Keratinocyte (primary cell): ENCODE measurements at regions not wholly inside any gene's neighbourhood (a gene's known extent, or its start where the extent isn't known, plus 50 kb on each side); places are given as distances from the start of the nearest gene placed in this dataset.

ENCODE experiments used
- DNase-seq: peaks from one replicate; pipeline ENCODE4 v3.0.0-alpha.2; 2011; ENCODE audit warnings: low read depth, missing footprints, low spot score
- FAIRE-seq: peaks from 2 replicates; lab custom pipeline; 2011; peaks lifted over from hg19 to GRCh38; lab: Jason Lieb, UNC
- H2AFZ ChIP-seq: 2 replicates; pipeline ENCODE4 v1.6.0; 2012; ENCODE audit warnings: low read length, control low read depth, inconsistent platforms; ENCODE audit not compliant: control insufficient read depth
- H3K27ac ChIP-seq: 2 replicates; pipeline ENCODE4 v1.5.1; 2011; ENCODE audit warnings: low read length; ENCODE audit not compliant: control insufficient read depth, insufficient read depth
- H3K27me3 ChIP-seq: 3 replicates; pipeline ENCODE4 v1.6.0; 2011; ENCODE audit warnings: low read length; ENCODE audit not compliant: control insufficient read depth, insufficient read depth; ENCODE audit errors: extremely low read depth
- H3K36me3 ChIP-seq, 2 experiments: 2 replicates in 1 of 2; 3 replicates in 1 of 2; pipeline ENCODE4 v1.5.1; 2011; ENCODE audit warnings: low read length in 2 of 2, mild to moderate bottlenecking in 1 of 2; ENCODE audit not compliant: control insufficient read depth in 2 of 2, insufficient read depth in 2 of 2; ENCODE audit errors: extremely low read depth in 1 of 2
- H3K4me1 ChIP-seq: 3 replicates; pipeline ENCODE4 v1.5.1; 2011; ENCODE audit warnings: low read length; ENCODE audit not compliant: control insufficient read depth, insufficient read depth; ENCODE audit errors: extremely low read depth
- H3K4me2 ChIP-seq: 3 replicates; pipeline ENCODE4 v1.6.0; 2011; ENCODE audit warnings: low read depth, low read length; ENCODE audit not compliant: control insufficient read depth, insufficient read depth; ENCODE audit errors: extremely low read depth
- H3K4me3 ChIP-seq, 3 experiments: fragments of 200-600 bp in 1 of 3; sonication (generic) in 1 of 3; 2 replicates in 2 of 3; 3 replicates in 1 of 3; pipeline ENCODE4 v1.5.1; 2011 to 2016; ENCODE audit warnings: low read length in 3 of 3, mild to moderate bottlenecking in 3 of 3, control low read depth in 2 of 3, inconsistent platforms in 1 of 3, low read depth in 1 of 3, mixed read lengths in 1 of 3, mixed run types in 1 of 3, moderate library complexity in 1 of 3; ENCODE audit not compliant: control insufficient read depth in 2 of 3, insufficient read depth in 2 of 3; ENCODE audit errors: extremely low read depth in 1 of 3
- H3K79me2 ChIP-seq: 2 replicates; pipeline ENCODE4 v1.6.0; 2012; ENCODE audit warnings: low read length; ENCODE audit not compliant: control insufficient read depth, insufficient read depth
- H3K9ac ChIP-seq: 3 replicates; pipeline ENCODE4 v1.6.0; 2011; ENCODE audit warnings: low read length; ENCODE audit not compliant: control insufficient read depth, insufficient read depth; ENCODE audit errors: extremely low read depth
- H3K9me1 ChIP-seq: 3 replicates; pipeline ENCODE4 v1.6.0; 2011; ENCODE audit warnings: low read length; ENCODE audit not compliant: control insufficient read depth, insufficient read depth; ENCODE audit errors: extremely low read depth
- H3K9me3 ChIP-seq: 2 replicates; pipeline ENCODE4 v1.5.1; 2012; ENCODE audit warnings: low read depth, low read length; ENCODE audit not compliant: control insufficient read depth
- H4K20me1 ChIP-seq: 3 replicates; pipeline ENCODE4 v1.6.0; 2011; ENCODE audit warnings: low read length; ENCODE audit not compliant: control insufficient read depth, insufficient read depth; ENCODE audit errors: extremely low read depth
- EZH2 ChIP-seq: IDR thresholded peaks from one replicate; pipeline ENCODE4 v1.6.1; 2012; ENCODE audit warnings: inconsistent platforms, mild to moderate bottlenecking, low read length, moderate library complexity
- dilution Hi-C: fragments of 300-500 bp; cut with MboI; formaldehyde crosslinking; loops from one replicate; pipeline ENCODE4 v1.7.0; 2020; ENCODE audit warnings: low sequenced_read_pairs; ENCODE audit not compliant: extremely low pct_ligation_motif_present
- TF ChIP-seq, protein P1 (sequence below), 3 experiments: IDR thresholded peaks in 1 of 3; conservative IDR thresholded peaks in 1 of 3; optimal IDR thresholded peaks in 1 of 3; 2 replicates in 2 of 3; 3 replicates in 1 of 3; pipeline versions ENCODE3 to v1.5.1; 2011; ENCODE audit warnings: low read length in 3 of 3, mild to moderate bottlenecking in 3 of 3, moderate library complexity in 2 of 3, control low read depth in 1 of 3, inconsistent platforms in 1 of 3; ENCODE audit not compliant: insufficient read depth in 2 of 3; ENCODE audit errors: extremely low read depth in 1 of 3

- Histone ChIP-seq H3K79me2 (no peaks in the 10 kb centered on the region), H4K20me1 (no peaks in the 10 kb centered on the region), H3K4me2 (no peak overlapping the region), H3K4me1 (no peaks in the 10 kb centered on the region), H2AFZ (no peak overlapping the region), H3K36me3 (no peaks in the 10 kb centered on the region), H3K9ac (no peak overlapping the region), H3K9me3 (no peaks in the 10 kb centered on the region), H3K9me1 (no peaks in the 10 kb centered on the region), H3K27ac (no peak overlapping the region), H3K27me3 (no peaks in the 10 kb centered on the region), H3K4me3 (no peak overlapping the region)
- no peak for DNase-seq
- dilution Hi-C loops, result no loop called here
- FAIRE-seq, result no peak
- no peak for TF ChIP-seq EZH2
- TF ChIP-seq, protein P1, sequence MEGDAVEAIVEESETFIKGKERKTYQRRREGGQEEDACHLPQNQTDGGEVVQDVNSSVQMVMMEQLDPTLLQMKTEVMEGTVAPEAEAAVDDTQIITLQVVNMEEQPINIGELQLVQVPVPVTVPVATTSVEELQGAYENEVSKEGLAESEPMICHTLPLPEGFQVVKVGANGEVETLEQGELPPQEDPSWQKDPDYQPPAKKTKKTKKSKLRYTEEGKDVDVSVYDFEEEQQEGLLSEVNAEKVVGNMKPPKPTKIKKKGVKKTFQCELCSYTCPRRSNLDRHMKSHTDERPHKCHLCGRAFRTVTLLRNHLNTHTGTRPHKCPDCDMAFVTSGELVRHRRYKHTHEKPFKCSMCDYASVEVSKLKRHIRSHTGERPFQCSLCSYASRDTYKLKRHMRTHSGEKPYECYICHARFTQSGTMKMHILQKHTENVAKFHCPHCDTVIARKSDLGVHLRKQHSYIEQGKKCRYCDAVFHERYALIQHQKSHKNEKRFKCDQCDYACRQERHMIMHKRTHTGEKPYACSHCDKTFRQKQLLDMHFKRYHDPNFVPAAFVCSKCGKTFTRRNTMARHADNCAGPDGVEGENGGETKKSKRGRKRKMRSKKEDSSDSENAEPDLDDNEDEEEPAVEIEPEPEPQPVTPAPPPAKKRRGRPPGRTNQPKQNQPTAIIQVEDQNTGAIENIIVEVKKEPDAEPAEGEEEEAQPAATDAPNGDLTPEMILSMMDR (optimal IDR thresholded peaks at IDR 0.05 in 1 of 3, IDR thresholded peaks at IDR 0.05 in 1 of 3, conservative IDR thresholded peaks at IDR 0.05 in 1 of 3; ENCODE audit: extremely low read depth in 1 of 3, insufficient read depth in 2 of 3, low read length in 3 of 3), result no peak
Observed at GRCh38 chr9:119941091-119941490, 571.9 kb upstream of the BRINP1 start.

GRCh38 chr9:119938871-119939270, 569.6 kb upstream of the BRINP1 start:
- H3K27me3 ChIP-seq, result no peaks in the 10 kb centered on the region
- no peaks in the 10 kb centered on the region for H3K4me1 ChIP-seq
- no peak overlapping the region for H3K4me3 ChIP-seq
- no peaks in the 10 kb centered on the region for H3K9me1 ChIP-seq
- TF ChIP-seq, protein P1 (optimal IDR thresholded peaks at IDR 0.05 in 1 of 3, IDR thresholded peaks at IDR 0.05 in 1 of 3, conservative IDR thresholded peaks at IDR 0.05 in 1 of 3; ENCODE audit: extremely low read depth in 1 of 3, insufficient read depth in 2 of 3, low read length in 3 of 3), result no peak
- no peak for TF ChIP-seq EZH2
- DNase-seq, result no peak
- no peaks in the 10 kb centered on the region for H4K20me1 ChIP-seq
- H2AFZ ChIP-seq, result no peak overlapping the region
- no peak overlapping the region for H3K9ac ChIP-seq
- H3K4me2 ChIP-seq, result no peak overlapping the region
- no peaks in the 10 kb centered on the region for H3K36me3 ChIP-seq
- H3K79me2 ChIP-seq, result no peaks in the 10 kb centered on the region
- H3K9me3 ChIP-seq, result no peaks in the 10 kb centered on the region
- dilution Hi-C loops, result no loop called here
- no peak for FAIRE-seq
- H3K27ac ChIP-seq, result no peak overlapping the region
